Uterus (tissue), 3 donors: ENCODE measurements at regions not wholly inside any gene's neighbourhood (a gene's known extent, or its start where the extent isn't known, plus 50 kb on each side); places are given as distances from the start of the nearest gene placed in this dataset.

ENCODE experiments used
- DNase-seq, 2 donors: peaks; one replicate each; pipeline ENCODE4 v3.0.0-alpha.2; 2019 to 2020
- H3K27ac ChIP-seq, 2 donors: fragments of 200-600 bp; sonication (generic); 1 replicate in 1 of 2; 2 replicates in 1 of 2; pipeline ENCODE4 v1.5.1; 2016 to 2018
- H3K27me3 ChIP-seq, 2 donors: fragments of 200-600 bp; sonication (generic); one replicate each; pipeline ENCODE4 v1.5.1; 2018 to 2019; ENCODE audit warnings: control low read depth in 1 of 2
- H3K36me3 ChIP-seq, 2 donors: fragments of 200-600 bp; sonication (generic); one replicate each; pipeline ENCODE4 v1.5.1; 2019; ENCODE audit warnings: control low read depth in 1 of 2
- H3K4me1 ChIP-seq, 2 donors: fragments of 200-600 bp; sonication (generic); one replicate each; pipeline ENCODE4 v1.5.1; 2018 to 2019; ENCODE audit warnings: control low read depth in 1 of 2
- H3K4me3 ChIP-seq, 2 donors: fragments of 200-600 bp; sonication (generic); 1 replicate in 1 of 2; 2 replicates in 1 of 2; pipeline ENCODE4 v1.5.1; 2018 to 2019; ENCODE audit warnings: mild to moderate bottlenecking in 1 of 2
- H3K9me3 ChIP-seq, 2 donors: fragments of 200-600 bp; sonication (generic); one replicate each; pipeline ENCODE4 v1.5.1; 2019; ENCODE audit warnings: control low read depth in 1 of 2
- CTCF ChIP-seq, 4 experiments: fragments of 200-600 bp in 2 of 4; fragments of 450-650 bp in 2 of 4; sonication (generic) in 2 of 4; IDR thresholded peaks; one replicate each; pipeline ENCODE4 v1.5.1; 2016 to 2019; ENCODE audit warnings: antibody characterized with exemption in 4 of 4, mild to moderate bottlenecking in 2 of 4, moderate library complexity in 1 of 4
- POLR2A ChIP-seq, 2 donors: fragments of 450-650 bp; IDR thresholded peaks; one replicate each; pipeline ENCODE4 v1.6.1; 2016; ENCODE audit warnings: antibody characterized with exemption in 2 of 2, mild to moderate bottlenecking in 1 of 2, moderate library complexity in 1 of 2
- intact Hi-C: fragments of 100-400 bp; cut with DNase I; formaldehyde crosslinking; loops from one replicate; pipeline ENCODE4 v1.15.1; 2023; ENCODE audit warnings: low total_unique reads
- donor health status: DM: yes; HTN: yes; CAD: no.

GRCh38 chr14:30132196-30132595 is 204.5 kb upstream of the PRKD1 start:
- H3K4me3 ChIP-seq, result no peak overlapping the region
- H3K27ac ChIP-seq, result no peak overlapping the region
- intact Hi-C loops, result no loop called here
- H3K9me3 ChIP-seq, result no peaks in the 10 kb centered on the region
- H3K4me1 ChIP-seq, result no peaks in the 10 kb centered on the region
- no peaks in the 10 kb centered on the region for H3K36me3 ChIP-seq
- TF ChIP-seq CTCF (IDR thresholded peaks at IDR 0.05), result no peak
- TF ChIP-seq POLR2A (IDR thresholded peaks at IDR 0.05), result no peak
- DNase-seq, result no peak
- no peaks in the 10 kb centered on the region for H3K27me3 ChIP-seq

GRCh38 chr14:30134936-30135335 is 207.3 kb upstream of the PRKD1 start:
- no peaks in the 10 kb centered on the region for H3K9me3 ChIP-seq
- H3K27me3 ChIP-seq, result no peaks in the 10 kb centered on the region
- no peak for TF ChIP-seq POLR2A (IDR thresholded peaks at IDR 0.05)
- no peak for TF ChIP-seq CTCF (IDR thresholded peaks at IDR 0.05)
- intact Hi-C loops, result no loop called here
- DNase-seq, result no peak
- no peaks in the 10 kb centered on the region for H3K4me1 ChIP-seq
- H3K36me3 ChIP-seq, result no peaks in the 10 kb centered on the region
- H3K4me3 ChIP-seq, result no peak overlapping the region
- H3K27ac ChIP-seq, result no peak overlapping the region

- Histone ChIP-seq H3K36me3 (no peaks in the 10 kb centered on the region), H3K27me3 (no peaks in the 10 kb centered on the region), H3K9me3 (no peaks in the 10 kb centered on the region), H3K4me3 (no peak overlapping the region), H3K4me1 (no peaks in the 10 kb centered on the region), H3K27ac (no peak overlapping the region)
- no peak for TF ChIP-seq CTCF (IDR thresholded peaks at IDR 0.05)
- TF ChIP-seq POLR2A (IDR thresholded peaks at IDR 0.05), result no peak
- intact Hi-C loops, result no loop called here
- no peak for DNase-seq
Observed at GRCh38 chr14:30138567-30138966, 210.9 kb upstream of the PRKD1 start.

GRCh38 chr14:30142216-30142615 is 214.6 kb upstream of the PRKD1 start:
- intact Hi-C loops, result no loop called here
- H3K4me1 ChIP-seq, result no peaks in the 10 kb centered on the region
- no peak overlapping the region for H3K27ac ChIP-seq
- H3K9me3 ChIP-seq, result peaks cover 0 to 8% of the 10 kb centered on the region in 2 donors
- no peaks in the 10 kb centered on the region for H3K27me3 ChIP-seq
- DNase-seq, result no peak
- H3K36me3 ChIP-seq, result no peaks in the 10 kb centered on the region
- TF ChIP-seq POLR2A (IDR thresholded peaks at IDR 0.05) (no peak), CTCF (IDR thresholded peaks at IDR 0.05) (no peak)
- H3K4me3 ChIP-seq, result no peak overlapping the region

- no peaks in the 10 kb centered on the region for H3K36me3 ChIP-seq
- no peaks in the 10 kb centered on the region for H3K27me3 ChIP-seq
- H3K4me1 ChIP-seq, result no peaks in the 10 kb centered on the region
- no peak overlapping the region for H3K27ac ChIP-seq
- TF ChIP-seq POLR2A (IDR thresholded peaks at IDR 0.05) (no peak), CTCF (IDR thresholded peaks at IDR 0.05) (no peak)
- DNase-seq, result no peak
- intact Hi-C loops, result no loop called here
- no peak overlapping the region for H3K4me3 ChIP-seq
- peaks cover 0 to 8% of the 10 kb centered on the region in 2 donors for H3K9me3 ChIP-seq
Observed at GRCh38 chr14:30143627-30144026, 216.0 kb upstream of the PRKD1 start.
